ENCODE measurements at regions not wholly inside any gene's neighbourhood (a gene's known extent, or its start where the extent isn't known, plus 50 kb on each side); places are given as distances from the start of the nearest gene placed in this dataset.

GRCh38 chr6:157741321-157741947 is 81.6 kb upstream of the SNX9 start:
- DNase-seq (ENCODE audit: low read depth in 1 of 2, low spot score in 1 of 2): no peak
- H3K36me3 ChIP-seq: no peaks in the 10 kb centered on the region
- no peaks in the 10 kb centered on the region for H3K4me1 ChIP-seq (ENCODE audit: low read depth)
- H3K27ac ChIP-seq: no peak overlapping the region
- H3K4me3 ChIP-seq: no peak overlapping the region
- TF ChIP-seq CTCF (IDR thresholded peaks at IDR 0.05; ENCODE audit: low read depth, low read length): no peak
- H3K9me3 ChIP-seq (ENCODE audit: low read depth): no peaks in the 10 kb centered on the region
- no peaks in the 10 kb centered on the region for H3K27me3 ChIP-seq

GRCh38 chr6:157741948-157742556 is 81.0 kb upstream of the SNX9 start:
- H3K4me1 ChIP-seq (ENCODE audit: low read depth): no peaks in the 10 kb centered on the region
- peak in 1 of 2 donors; percentile 41 for DNase-seq (ENCODE audit: low read depth in 1 of 2, low spot score in 1 of 2)
- H3K4me3 ChIP-seq: no peak overlapping the region

GRCh38 chr6:157744102-157744601 is 78.9 kb upstream of the SNX9 start:
- no peak for TF ChIP-seq CTCF (IDR thresholded peaks at IDR 0.05; ENCODE audit: low read depth, low read length)
- Histone ChIP-seq H3K36me3 (no peaks in the 10 kb centered on the region), H3K27me3 (no peaks in the 10 kb centered on the region)

More at GRCh38 chr6:157741948-157742556, 81.0 kb upstream of the SNX9 start:
- Histone ChIP-seq H3K27me3 (no peaks in the 10 kb centered on the region), H3K9me3 (ENCODE audit: low read depth) (no peaks in the 10 kb centered on the region), H3K27ac (no peak overlapping the region), H3K36me3 (no peaks in the 10 kb centered on the region)
- no peak for TF ChIP-seq CTCF (IDR thresholded peaks at IDR 0.05; ENCODE audit: low read depth, low read length)

GRCh38 chr6:157746897-157747296 is 76.1 kb upstream of the SNX9 start:
- Histone ChIP-seq H3K4me3 (no peak overlapping the region), H3K36me3 (no peaks in the 10 kb centered on the region), H3K27me3 (no peaks in the 10 kb centered on the region), H3K4me1 (ENCODE audit: low read depth) (peaks cover 4% of the 10 kb centered on the region), H3K9me3 (ENCODE audit: low read depth) (no peaks in the 10 kb centered on the region), H3K27ac (no peak overlapping the region)
- no peak for TF ChIP-seq CTCF (IDR thresholded peaks at IDR 0.05; ENCODE audit: low read depth, low read length)
- no peak for DNase-seq (ENCODE audit: low read depth in 1 of 2, low spot score in 1 of 2)

More at GRCh38 chr6:157744102-157744601, 78.9 kb upstream of the SNX9 start:
- peaks cover 4% of the 10 kb centered on the region for H3K4me1 ChIP-seq (ENCODE audit: low read depth)
- H3K27ac ChIP-seq: no peak overlapping the region
- no peak overlapping the region for H3K4me3 ChIP-seq
- no peak for DNase-seq (ENCODE audit: low read depth in 1 of 2, low spot score in 1 of 2)
- H3K9me3 ChIP-seq (ENCODE audit: low read depth): no peaks in the 10 kb centered on the region

- H3K27ac ChIP-seq: no peak overlapping the region
- H3K27me3 ChIP-seq: no peaks in the 10 kb centered on the region
- peaks cover 4% of the 10 kb centered on the region for H3K4me1 ChIP-seq (ENCODE audit: low read depth)
- H3K4me3 ChIP-seq: no peak overlapping the region
- peak in 1 of 2 donors; percentile 66 for DNase-seq (ENCODE audit: low read depth in 1 of 2, low spot score in 1 of 2)
- H3K36me3 ChIP-seq: no peaks in the 10 kb centered on the region
- TF ChIP-seq CTCF (IDR thresholded peaks at IDR 0.05; ENCODE audit: low read depth, low read length): no peak
- H3K9me3 ChIP-seq (ENCODE audit: low read depth): no peaks in the 10 kb centered on the region
Observed at GRCh38 chr6:157747370-157747769, 75.7 kb upstream of the SNX9 start.
